GM18502 (cell line): ENCODE measurements at regions not wholly inside any gene's neighbourhood (a gene's known extent, or its start where the extent isn't known, plus 50 kb on each side); places are given as distances from the start of the nearest gene placed in this dataset.
"Not testable (repeated sequence)": the region's sequence is repeated elsewhere in the genome, so short reads cannot be mapped to it uniquely, and the experiment has no call there.

ENCODE experiments used
- ATAC-seq: cut with Tn5 transposase; IDR thresholded peaks from one replicate; pipeline ENCODE4 v1.9.1; 2021; ENCODE audit warnings: mild to moderate bottlenecking; ENCODE audit not compliant: unreplicated experiment, poor library complexity

DNA sequence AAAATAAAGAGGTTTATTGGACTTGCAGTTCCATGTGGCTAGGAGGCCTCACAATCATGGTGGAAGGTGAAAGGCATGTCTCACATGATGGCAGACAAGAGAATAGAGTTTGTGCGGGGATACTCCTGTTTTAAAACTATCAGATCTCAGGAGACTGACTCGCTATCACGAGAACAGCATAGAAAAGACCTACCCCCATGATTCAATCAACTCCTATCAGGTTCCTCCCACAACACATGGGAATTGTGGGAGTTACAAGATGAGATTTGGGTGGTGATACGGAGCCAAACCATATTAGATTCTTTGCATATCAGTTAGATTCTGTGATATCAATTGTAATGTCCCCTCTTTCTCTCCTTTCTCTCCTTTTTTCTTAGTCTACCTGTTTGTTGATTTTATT, 1178.7 kb upstream of the LRRTM1 start:
- ATAC-seq: no peak

GRCh38 chr2:81481994-81482368, 1177.4 kb upstream of the LRRTM1 start:
- ATAC-seq: no peak

GRCh38 chr2:81481242-81481993, 1176.9 kb upstream of the LRRTM1 start:
- no peak for ATAC-seq

GRCh38 chr2:81467096-81467495, 1162.5 kb upstream of the LRRTM1 start:
- ATAC-seq: no peak

- ATAC-seq: no peak
These were observed 1157.9 kb upstream of the LRRTM1 start for GRCh38 chr2:81462420-81462819.

DNA sequence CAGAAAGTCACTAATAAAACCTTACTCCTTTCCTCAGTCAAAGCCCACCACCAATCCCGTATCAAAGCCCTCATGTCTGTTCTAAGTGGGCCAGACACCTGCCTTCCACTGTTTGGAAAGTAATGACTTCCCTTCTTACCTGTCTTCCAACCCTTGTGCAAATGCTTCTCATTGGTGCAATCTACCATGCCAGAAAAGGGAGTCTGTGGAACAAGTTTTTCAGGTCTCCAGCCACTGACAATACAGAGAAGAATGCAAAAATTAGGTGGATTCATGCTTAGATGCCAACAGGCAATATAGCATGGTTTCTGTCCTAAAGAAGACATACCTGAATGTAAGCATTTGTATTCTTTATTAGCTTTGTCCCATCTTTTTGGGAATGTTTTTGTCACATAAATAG, 1140.6 kb upstream of the LRRTM1 start:
- ATAC-seq: no peak

- no peak for ATAC-seq
These were observed 1133.0 kb upstream of the LRRTM1 start for GRCh38 chr2:81437456-81438000.

- ATAC-seq: no peak
These were observed 1131.7 kb upstream of the LRRTM1 start for GRCh38 chr2:81436256-81436655.

GRCh38 chr2:81412681-81413080, 1108.1 kb upstream of the LRRTM1 start:
- no peak for ATAC-seq

DNA sequence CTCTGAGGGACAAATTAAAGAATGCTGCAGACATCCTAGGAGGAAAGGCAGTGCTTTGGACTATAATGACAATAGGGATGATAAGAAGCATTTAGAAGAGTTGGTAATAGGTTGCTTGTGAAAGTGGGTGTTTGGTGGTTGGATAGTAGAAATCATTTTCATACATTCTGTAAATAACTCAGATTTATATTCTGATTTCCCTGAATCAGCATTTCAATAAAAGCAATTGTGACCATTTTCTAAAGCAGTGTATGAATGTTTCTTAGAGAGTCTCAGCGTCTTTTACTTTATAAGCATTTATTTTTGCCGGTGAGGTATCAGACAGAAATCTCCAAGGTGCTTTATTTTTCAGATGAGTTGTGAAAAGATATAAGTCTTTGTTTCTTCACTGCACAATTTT, 1099.0 kb upstream of the LRRTM1 start:
- ATAC-seq: no peak

DNA sequence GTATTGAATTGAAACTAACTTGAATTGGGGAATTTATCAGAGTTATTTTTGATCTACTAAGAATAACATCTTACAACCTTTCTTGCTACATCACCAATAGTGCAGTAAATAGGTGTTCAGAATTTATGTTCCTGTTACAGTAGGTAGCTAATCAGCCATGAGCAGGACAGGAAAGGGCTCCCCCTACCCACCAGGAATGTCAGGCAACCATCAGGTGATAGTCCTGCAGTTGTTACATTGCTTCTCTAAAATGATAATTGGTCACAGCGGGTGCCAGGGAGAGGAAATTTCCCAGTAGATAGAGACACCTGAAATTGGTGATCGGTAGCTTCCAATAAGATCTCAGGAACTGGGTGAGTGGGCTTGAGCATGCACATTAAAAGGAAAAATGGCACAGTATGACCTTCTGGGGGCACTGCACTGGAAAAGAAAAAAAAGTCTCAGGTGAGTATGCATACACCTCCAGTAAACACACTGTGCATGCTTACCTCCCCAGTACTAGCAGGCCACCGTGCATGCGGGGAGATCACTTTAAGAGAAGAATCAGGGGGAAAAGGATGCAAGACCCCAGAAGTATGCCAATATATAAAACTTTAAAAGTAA, 1092.0 kb upstream of the LRRTM1 start:
- ATAC-seq: no peak

GRCh38 chr2:81395746-81396145, 1091.2 kb upstream of the LRRTM1 start:
- no peak for ATAC-seq

GRCh38 chr2:81389203-81389602, 1084.7 kb upstream of the LRRTM1 start:
- ATAC-seq: no peak

GRCh38 chr2:81363800-81364199, 1059.2 kb upstream of the LRRTM1 start:
- ATAC-seq: no peak

DNA sequence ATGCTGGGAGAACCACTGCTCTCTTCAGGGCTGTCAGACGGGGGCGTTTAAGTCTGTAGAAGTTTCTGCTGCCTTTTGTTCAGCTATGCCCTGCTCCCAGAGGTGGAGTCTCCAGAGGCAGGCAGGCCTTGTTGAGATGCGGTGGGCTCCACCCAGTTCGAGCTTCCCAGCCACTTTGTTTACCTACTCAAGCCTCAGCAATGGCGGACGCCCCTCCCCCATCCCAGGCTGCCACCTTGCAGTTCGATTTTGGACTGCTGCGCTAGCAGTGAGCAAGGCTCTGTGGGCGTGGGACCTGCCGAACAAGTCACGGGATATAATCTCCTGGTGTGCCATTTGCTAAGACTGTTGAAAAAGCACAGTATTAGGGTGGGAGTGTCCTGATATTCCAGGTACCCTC, 1057.9 kb upstream of the LRRTM1 start:
- ATAC-seq: not testable (repeated sequence)

DNA sequence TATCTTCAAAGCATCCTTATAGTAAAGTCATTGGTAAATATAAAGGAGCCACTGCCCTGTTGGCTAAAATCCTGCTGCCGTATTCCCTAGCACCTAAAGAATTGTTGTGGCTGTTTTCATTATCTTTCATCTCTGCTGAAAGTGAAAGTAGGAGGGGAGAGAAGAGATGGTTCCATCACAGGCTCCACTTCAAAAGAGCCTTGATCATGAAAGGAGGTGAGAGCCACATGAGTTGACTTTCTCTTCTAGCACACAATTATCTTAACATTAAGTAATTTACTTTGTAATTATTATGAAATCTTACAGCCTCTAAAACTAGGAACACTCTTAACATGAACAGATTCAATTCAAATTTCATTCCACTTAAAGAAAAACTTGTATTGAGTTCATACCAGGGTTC, 1050.9 kb upstream of the LRRTM1 start:
- no peak for ATAC-seq

DNA sequence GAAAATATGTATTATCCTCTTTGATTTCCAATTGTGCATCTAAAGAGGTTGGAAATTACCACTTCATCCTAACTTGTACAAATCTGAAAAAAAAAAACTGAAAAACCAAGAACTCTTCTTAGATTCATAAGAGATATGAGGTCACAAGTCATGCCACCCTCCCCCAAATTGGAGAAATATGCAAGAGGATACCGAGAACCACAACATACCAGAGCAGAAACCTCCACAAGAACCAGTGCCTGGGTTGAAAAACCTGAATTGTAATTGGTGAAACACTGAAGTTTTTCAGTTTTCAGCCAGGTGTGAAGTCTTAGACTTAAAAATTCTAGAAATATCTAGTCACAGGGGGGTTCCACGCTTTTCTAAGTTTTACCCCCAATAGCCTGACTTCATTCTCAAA, 1029.5 kb upstream of the LRRTM1 start:
- ATAC-seq: no peak

DNA sequence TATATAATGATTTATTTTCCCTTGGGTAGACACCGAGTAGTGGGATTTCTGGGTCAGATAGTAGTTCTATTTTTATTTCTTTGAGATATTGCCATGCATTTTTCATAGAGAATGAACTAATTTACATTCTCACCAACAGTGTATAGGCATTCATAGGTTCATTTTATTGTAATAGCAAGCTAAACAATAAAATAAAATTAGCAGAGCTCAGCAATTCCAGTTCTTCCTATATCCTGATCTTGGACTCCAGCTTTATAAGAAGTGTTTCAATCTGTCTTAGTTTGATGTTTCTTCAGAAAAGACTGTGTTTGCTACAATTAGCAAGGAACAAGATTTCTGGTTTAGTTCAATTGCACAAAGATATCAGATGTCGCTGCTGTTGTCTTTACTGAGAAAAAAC, 1024.4 kb upstream of the LRRTM1 start:
- no peak for ATAC-seq

- no peak for ATAC-seq
These were observed 1023.4 kb upstream of the LRRTM1 start for GRCh38 chr2:81327911-81328310.

DNA sequence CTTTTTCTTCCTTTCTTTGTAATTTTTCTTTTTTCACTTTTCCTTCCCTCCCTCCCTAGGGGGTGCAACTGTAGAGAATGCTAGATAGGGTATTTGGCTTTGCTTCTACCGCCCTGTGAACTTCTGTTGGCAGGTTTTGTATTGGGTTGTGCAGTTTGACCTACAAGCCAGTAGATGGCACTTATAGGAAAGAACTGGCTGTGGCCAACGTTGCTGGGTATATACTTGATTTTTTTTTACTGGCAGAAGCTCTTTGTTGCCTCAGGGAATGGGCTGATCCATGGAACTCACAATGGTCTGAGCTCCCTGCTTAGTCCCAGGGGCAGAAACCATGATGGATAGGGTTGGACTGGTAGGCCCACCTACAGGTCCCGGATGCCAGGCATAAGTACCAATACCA, 1019.5 kb upstream of the LRRTM1 start:
- ATAC-seq: no peak

GRCh38 chr2:81304154-81304830, 999.7 kb upstream of the LRRTM1 start:
- no peak for ATAC-seq
